SU-DHL-6 (cell line): ENCODE measurements at regions not wholly inside any gene's neighbourhood (a gene's known extent, or its start where the extent isn't known, plus 50 kb on each side); places are given as distances from the start of the nearest gene placed in this dataset.

Experiments used
- H2AFZ ChIP-seq: fragments of 200-600 bp; sonication (generic); 2 replicates; pipeline ENCODE4 v1.6.1; 2014; ENCODE audit warnings: low read depth, mild to moderate bottlenecking, moderate library complexity, mixed read lengths, antibody characterized with exemption, low read length; ENCODE audit not compliant: severe bottlenecking
- H3F3A ChIP-seq: fragments of 200-600 bp; shearing (Covaris generic); 2 replicates; pipeline ENCODE4 v1.6.0; 2016; ENCODE audit warnings: antibody characterized with exemption, mild to moderate bottlenecking; ENCODE audit not compliant: insufficient read depth
- H3K27ac ChIP-seq: fragments of 200-600 bp; sonication (generic); 2 replicates; pipeline ENCODE4 v1.5.1; 2016; ENCODE audit warnings: low read depth, mild to moderate bottlenecking, low read length, moderate library complexity, mixed read lengths
- H3K27me3 ChIP-seq: fragments of 200-600 bp; sonication (generic), shearing (Covaris generic); 2 replicates; pipeline ENCODE4 v1.6.0; 2014; ENCODE audit warnings: mild to moderate bottlenecking, low read length
- H3K36me3 ChIP-seq: fragments of 200-600 bp; sonication (generic); 2 replicates; pipeline ENCODE4 v1.6.1; 2014; ENCODE audit warnings: mild to moderate bottlenecking, low read length, mixed read lengths
- H3K4me2 ChIP-seq: fragments of 300-600, 200-600 bp; shearing (Covaris generic), sonication (generic); 2 replicates; pipeline ENCODE4 v1.6.0; 2014; ENCODE audit warnings: low read length, low read depth, mild to moderate bottlenecking; ENCODE audit not compliant: poor library complexity, severe bottlenecking
- H3K4me3 ChIP-seq: fragments of 200-600 bp; sonication (generic); 2 replicates; pipeline ENCODE4 v1.5.1; 2014; ENCODE audit warnings: antibody characterized with exemption, low read length, mild to moderate bottlenecking, mixed read lengths; ENCODE audit not compliant: insufficient read depth, poor library complexity, severe bottlenecking
- H3K79me2 ChIP-seq: fragments of 200-600 bp; sonication (generic); 2 replicates; pipeline ENCODE4 v1.6.1; 2014; ENCODE audit warnings: mild to moderate bottlenecking, low read length, moderate library complexity; ENCODE audit not compliant: insufficient read depth
- H3K9ac ChIP-seq: fragments of 200-600 bp; sonication (generic); 2 replicates; pipeline ENCODE4 v1.7.0; 2014; ENCODE audit warnings: mild to moderate bottlenecking, low read length
- H3K9me2 ChIP-seq: fragments of 200-600 bp; sonication (generic); replicated peaks from 2 replicates; pipeline ENCODE4 v1.6.1; 2014; ENCODE audit warnings: low read length; ENCODE audit not compliant: insufficient read depth
- H3K9me3 ChIP-seq: fragments of 200-600 bp; sonication (generic); 2 replicates; pipeline ENCODE4 v1.6.1; 2014; ENCODE audit warnings: low read length, mixed read lengths; ENCODE audit not compliant: insufficient read depth
- H4K20me1 ChIP-seq: fragments of 200-600 bp; sonication (generic); 2 replicates; pipeline ENCODE4 v1.6.1; 2014; ENCODE audit warnings: low read depth, mild to moderate bottlenecking, antibody characterized with exemption, low read length, moderate library complexity, mixed read lengths
- CTCF ChIP-seq: fragments of 200-600 bp; sonication (generic); IDR thresholded peaks from one replicate; pipeline ENCODE4 v1.5.1; 2017; ENCODE audit warnings: antibody characterized with exemption, mild to moderate bottlenecking, low read length, moderate library complexity; ENCODE audit not compliant: insufficient read depth, poor library complexity, severe bottlenecking
- EZH2phosphoT487 ChIP-seq: fragments of 200-600 bp; sonication (generic), shearing (Covaris generic); conservative IDR thresholded peaks from 2 replicates; pipeline ENCODE4 v1.6.1; 2018; ENCODE audit warnings: mild to moderate bottlenecking, antibody characterized with exemption, low read length, moderate library complexity, mixed read lengths

DNA sequence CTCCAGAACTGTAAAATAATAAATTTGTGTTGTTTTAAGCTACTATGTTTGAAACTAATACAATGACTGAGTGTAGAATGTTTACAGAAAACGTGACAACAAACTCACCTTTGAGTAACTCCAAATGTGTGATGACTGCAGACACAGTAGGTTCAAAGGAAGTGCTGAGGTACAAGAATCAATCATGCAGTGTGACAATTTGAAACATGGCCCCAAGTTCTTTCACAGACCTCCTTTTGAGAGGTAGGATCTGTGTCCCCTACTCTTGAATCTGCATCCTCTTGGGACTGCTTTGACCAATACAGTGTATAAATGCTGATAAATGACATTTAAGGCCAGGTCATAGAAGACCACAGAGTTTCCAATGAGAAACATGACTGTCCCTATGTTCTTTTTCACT is 667.7 kb upstream of the DIPK2B start:
- no peaks in the 10 kb centered on the region for H3K9me3 ChIP-seq
- TF ChIP-seq CTCF (no peak), EZH2phosphoT487 (no peak)
- H2AFZ ChIP-seq: no peak overlapping the region
- H3K4me2 ChIP-seq: no peak overlapping the region
- H4K20me1 ChIP-seq: no peaks in the 10 kb centered on the region
- H3K27me3 ChIP-seq: no peaks in the 10 kb centered on the region
- H3K9me2 ChIP-seq: no peaks in the 10 kb centered on the region
- H3K4me3 ChIP-seq: no peak overlapping the region
- H3K36me3 ChIP-seq: no peaks in the 10 kb centered on the region
- no peak overlapping the region for H3K9ac ChIP-seq
- no peaks in the 10 kb centered on the region for H3F3A ChIP-seq
- H3K79me2 ChIP-seq: no peaks in the 10 kb centered on the region
- no peak overlapping the region for H3K27ac ChIP-seq

DNA sequence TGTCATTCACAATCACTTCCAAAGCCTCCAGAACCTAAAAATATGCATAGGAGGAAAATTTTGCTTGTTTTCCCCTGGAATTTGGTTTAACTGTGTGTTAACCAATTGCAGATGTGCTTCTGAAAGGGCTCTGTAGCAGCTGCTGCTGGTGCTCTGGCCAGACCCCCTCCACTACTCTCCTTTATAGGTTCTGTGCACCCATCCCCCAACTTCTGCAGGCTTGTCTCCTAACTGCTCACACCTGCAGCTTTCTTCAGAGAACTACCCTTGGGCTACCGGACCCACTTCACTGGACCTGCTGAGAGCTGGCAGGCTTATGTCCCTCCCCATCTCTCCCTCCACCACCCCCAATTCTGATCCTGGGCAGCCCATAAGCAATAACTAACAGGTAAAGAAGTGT is 662.1 kb upstream of the DIPK2B start:
- Histone ChIP-seq H3K4me3 (no peak overlapping the region), H3K27ac (no peak overlapping the region), H3K9me2 (no peaks in the 10 kb centered on the region), H3K27me3 (no peaks in the 10 kb centered on the region), H3K79me2 (no peaks in the 10 kb centered on the region), H4K20me1 (no peaks in the 10 kb centered on the region), H3K4me2 (no peak overlapping the region), H3K36me3 (no peaks in the 10 kb centered on the region), H3F3A (no peaks in the 10 kb centered on the region), H3K9me3 (no peaks in the 10 kb centered on the region), H3K9ac (no peak overlapping the region), H2AFZ (no peak overlapping the region)
- TF ChIP-seq CTCF: no peak

- Histone ChIP-seq H3K27me3 (no peaks in the 10 kb centered on the region), H3K9ac (no peak overlapping the region), H3K4me2 (no peak overlapping the region), H3K4me3 (no peak overlapping the region), H3K9me3 (no peaks in the 10 kb centered on the region), H3K79me2 (no peaks in the 10 kb centered on the region), H3K27ac (no peak overlapping the region), H3K9me2 (no peaks in the 10 kb centered on the region), H3F3A (no peaks in the 10 kb centered on the region), H4K20me1 (no peaks in the 10 kb centered on the region), H3K36me3 (no peaks in the 10 kb centered on the region), H2AFZ (no peak overlapping the region)
- no peak for TF ChIP-seq EZH2phosphoT487
- TF ChIP-seq CTCF: no peak
Observed at GRCh38 chrX:45860450-45860849, 659.8 kb upstream of the DIPK2B start.

- H3K4me3 ChIP-seq: no peak overlapping the region
- H2AFZ ChIP-seq: no peak overlapping the region
- H3K79me2 ChIP-seq: no peaks in the 10 kb centered on the region
- no peak overlapping the region for H3K27ac ChIP-seq
- no peak overlapping the region for H3K9ac ChIP-seq
- no peak overlapping the region for H3K4me2 ChIP-seq
- no peaks in the 10 kb centered on the region for H3K36me3 ChIP-seq
- H3K9me2 ChIP-seq: no peaks in the 10 kb centered on the region
- H3F3A ChIP-seq: no peaks in the 10 kb centered on the region
- no peaks in the 10 kb centered on the region for H3K9me3 ChIP-seq
- TF ChIP-seq CTCF: no peak
- no peak for TF ChIP-seq EZH2phosphoT487
- no peaks in the 10 kb centered on the region for H3K27me3 ChIP-seq
- H4K20me1 ChIP-seq: no peaks in the 10 kb centered on the region
Observed at GRCh38 chrX:45859407-45859806, 658.7 kb upstream of the DIPK2B start.
